Panc1 (cell line): ENCODE measurements at regions not wholly inside any gene's neighbourhood (a gene's known extent, or its start where the extent isn't known, plus 50 kb on each side); places are given as distances from the start of the nearest gene placed in this dataset.

ENCODE experiments used
- ATAC-seq: fragments of 200-7000 bp; cut with Tn5 transposase; 2 replicates; pipeline ENCODE4 v1.9.1; 2020; ENCODE audit warnings: mild to moderate bottlenecking, moderate library complexity
- BruUV-seq: library from RNA; stranded (reverse); fragments of 400-500 nt; replicated peaks from 2 replicates; lab custom pipeline; 2021; lab: Mats Ljungman, UMichigan
- CTCF ChIA-PET: fragments of 300-600 bp; sonication (Branson Sonifier 250); formaldehyde crosslinking; loops from one replicate; lab custom pipeline; 2022; ENCODE audit warnings: antibody characterized with exemption; lab: Charles Lee
- POLR2A ChIA-PET: fragments of 300-600 bp; sonication (Branson Sonifier 250); formaldehyde crosslinking; loops from one replicate; lab custom pipeline; 2022; ENCODE audit warnings: antibody characterized with exemption; lab: Charles Lee
- DNase-seq: peaks from one replicate; pipeline ENCODE4 v3.0.0-alpha.2; 2010; ENCODE audit warnings: low read depth, low spot score
- H3K27ac ChIP-seq: 2 replicates; pipeline ENCODE4 v1.5.1; 2011; ENCODE audit warnings: mild to moderate bottlenecking, low read length, inconsistent platforms
- H3K27me3 ChIP-seq: fragments of 200-500 bp; sonication (Bioruptor generic); 2 replicates; pipeline ENCODE4 v1.6.0; 2014; ENCODE audit warnings: low read length, inconsistent platforms; ENCODE audit not compliant: control insufficient read depth, insufficient read depth
- H3K36me3 ChIP-seq: fragments of 200-500 bp; sonication (Bioruptor generic); 2 replicates; pipeline ENCODE4 v1.5.1; 2014; ENCODE audit warnings: inconsistent platforms, mild to moderate bottlenecking, low read length, moderate library complexity; ENCODE audit not compliant: control insufficient read depth, insufficient read depth
- H3K4me1 ChIP-seq: 2 replicates; pipeline ENCODE4 v1.5.1; 2011; ENCODE audit warnings: inconsistent platforms, mild to moderate bottlenecking, low read length, moderate library complexity; ENCODE audit not compliant: control insufficient read depth, insufficient read depth
- H3K4me3 ChIP-seq, 2 experiments: 2 replicates each; pipeline ENCODE4 v1.5.1; 2011 to 2012; ENCODE audit warnings: low read depth in 2 of 2, low read length in 2 of 2, mild to moderate bottlenecking in 2 of 2, inconsistent platforms in 1 of 2, moderate library complexity in 1 of 2
- H3K9me3 ChIP-seq: fragments of 200-500 bp; sonication (Bioruptor generic); 2 replicates; pipeline ENCODE4 v1.5.1; 2014; ENCODE audit warnings: low read depth, mild to moderate bottlenecking, inconsistent platforms, low read length, moderate library complexity; ENCODE audit not compliant: control insufficient read depth, insufficient read depth
- POLR2AphosphoS5 ChIP-seq: IDR thresholded peaks from 2 replicates; pipeline ENCODE4 v1.6.1; 2012; ENCODE audit warnings: mild to moderate bottlenecking, low read depth, low read length, moderate library complexity
- SIN3A ChIP-seq: IDR thresholded peaks from 2 replicates; pipeline ENCODE4 v1.6.1; 2012; ENCODE audit warnings: low read depth, mild to moderate bottlenecking, low read length, moderate library complexity, borderline replicate concordance; ENCODE audit not compliant: insufficient read depth
- TCF7L2 ChIP-seq: IDR thresholded peaks from 2 replicates; pipeline ENCODE4 v1.6.1; 2011; ENCODE audit warnings: mild to moderate bottlenecking, low read depth, low read length, inconsistent platforms
- in situ Hi-C: cut with HindIII; loops from 2 replicates; pipeline ENCODE4 v1.10.0; 2016; ENCODE audit warnings: low sequenced_read_pairs, low pct_unique_long_range_greater_than_20kb
- intact Hi-C: fragments of 100-400 bp; cut with micrococcal nuclease; formaldehyde crosslinking; loops from one replicate; pipeline ENCODE4 v1.10.0; 2022; ENCODE audit not compliant: unreplicated experiment
- TF ChIP-seq, protein P1 (sequence below): fragments of 450-650 bp; IDR thresholded peaks from 2 replicates; pipeline ENCODE4 v1.5.1; 2017; ENCODE audit warnings: mild to moderate bottlenecking
- TF ChIP-seq, protein P2 (sequence below), 2 experiments: IDR thresholded peaks; 2 replicates each; pipeline ENCODE4 v1.6.1; 2011 to 2012; ENCODE audit warnings: low read depth in 2 of 2, control low read depth in 1 of 2, low read length in 1 of 2, mild to moderate bottlenecking in 1 of 2, moderate library complexity in 1 of 2; ENCODE audit not compliant: insufficient read depth in 1 of 2

DNA sequence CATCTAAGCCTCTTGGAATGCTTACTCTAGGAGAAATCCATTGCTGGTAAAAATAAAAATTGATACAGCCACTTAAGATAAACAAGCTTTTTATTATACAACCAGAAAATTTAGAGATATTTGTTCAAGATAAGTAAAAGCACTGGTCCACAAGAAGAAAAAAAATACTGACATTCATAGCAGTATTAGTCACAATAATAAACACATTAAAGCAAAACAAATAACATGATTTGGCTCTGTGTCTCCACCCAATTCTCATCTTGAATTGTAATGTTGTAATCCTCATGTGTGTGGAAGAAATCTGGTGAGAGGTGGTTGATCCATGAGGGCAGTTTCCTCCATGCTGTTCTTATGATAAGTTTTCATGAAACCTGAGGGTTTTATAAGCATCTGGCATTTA is 1093.5 kb upstream of the ADGRB3 start:
- in situ Hi-C loops: no loop called here
- no peaks in the 10 kb centered on the region for H3K27me3 ChIP-seq
- H3K36me3 ChIP-seq: no peaks in the 10 kb centered on the region
- POLR2A ChIA-PET: no interaction called here
- DNase-seq: no peak
- no peak overlapping the region for H3K27ac ChIP-seq
- intact Hi-C loops: no loop called here
- BruUV-seq: no TSS peak
- TF ChIP-seq, protein P1, sequence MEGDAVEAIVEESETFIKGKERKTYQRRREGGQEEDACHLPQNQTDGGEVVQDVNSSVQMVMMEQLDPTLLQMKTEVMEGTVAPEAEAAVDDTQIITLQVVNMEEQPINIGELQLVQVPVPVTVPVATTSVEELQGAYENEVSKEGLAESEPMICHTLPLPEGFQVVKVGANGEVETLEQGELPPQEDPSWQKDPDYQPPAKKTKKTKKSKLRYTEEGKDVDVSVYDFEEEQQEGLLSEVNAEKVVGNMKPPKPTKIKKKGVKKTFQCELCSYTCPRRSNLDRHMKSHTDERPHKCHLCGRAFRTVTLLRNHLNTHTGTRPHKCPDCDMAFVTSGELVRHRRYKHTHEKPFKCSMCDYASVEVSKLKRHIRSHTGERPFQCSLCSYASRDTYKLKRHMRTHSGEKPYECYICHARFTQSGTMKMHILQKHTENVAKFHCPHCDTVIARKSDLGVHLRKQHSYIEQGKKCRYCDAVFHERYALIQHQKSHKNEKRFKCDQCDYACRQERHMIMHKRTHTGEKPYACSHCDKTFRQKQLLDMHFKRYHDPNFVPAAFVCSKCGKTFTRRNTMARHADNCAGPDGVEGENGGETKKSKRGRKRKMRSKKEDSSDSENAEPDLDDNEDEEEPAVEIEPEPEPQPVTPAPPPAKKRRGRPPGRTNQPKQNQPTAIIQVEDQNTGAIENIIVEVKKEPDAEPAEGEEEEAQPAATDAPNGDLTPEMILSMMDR: no peak
- no peak for ATAC-seq
- peaks cover 38% of the 10 kb centered on the region for H3K9me3 ChIP-seq
- no peak overlapping the region for H3K4me3 ChIP-seq
- CTCF ChIA-PET: no interaction called here
- H3K4me1 ChIP-seq: no peaks in the 10 kb centered on the region

GRCh38 chr6:67538032-67538431 is 1097.0 kb upstream of the ADGRB3 start:
- intact Hi-C loops: loop anchor here (5.0 kb wide), 1 partner anchor 996 kb away; no protein-coding TSS in a partner anchor
- Histone ChIP-seq H3K9me3 (peaks cover 11% of the 10 kb centered on the region; the same call in 1 of the 2 replicates), H3K4me1 (no peaks in the 10 kb centered on the region), H3K27me3 (no peaks in the 10 kb centered on the region), H3K4me3 (no peak overlapping the region), H3K27ac (no peak overlapping the region), H3K36me3 (no peaks in the 10 kb centered on the region)
- in situ Hi-C loops: no loop called here
- ChIA-PET POLR2A (no interaction called here), CTCF (no interaction called here)
- DNase-seq: no peak
- TF ChIP-seq TCF7L2 (no peak), SIN3A (no peak), POLR2AphosphoS5 (no peak)
- TF ChIP-seq, protein P1: no peak
- TF ChIP-seq, protein P2, sequence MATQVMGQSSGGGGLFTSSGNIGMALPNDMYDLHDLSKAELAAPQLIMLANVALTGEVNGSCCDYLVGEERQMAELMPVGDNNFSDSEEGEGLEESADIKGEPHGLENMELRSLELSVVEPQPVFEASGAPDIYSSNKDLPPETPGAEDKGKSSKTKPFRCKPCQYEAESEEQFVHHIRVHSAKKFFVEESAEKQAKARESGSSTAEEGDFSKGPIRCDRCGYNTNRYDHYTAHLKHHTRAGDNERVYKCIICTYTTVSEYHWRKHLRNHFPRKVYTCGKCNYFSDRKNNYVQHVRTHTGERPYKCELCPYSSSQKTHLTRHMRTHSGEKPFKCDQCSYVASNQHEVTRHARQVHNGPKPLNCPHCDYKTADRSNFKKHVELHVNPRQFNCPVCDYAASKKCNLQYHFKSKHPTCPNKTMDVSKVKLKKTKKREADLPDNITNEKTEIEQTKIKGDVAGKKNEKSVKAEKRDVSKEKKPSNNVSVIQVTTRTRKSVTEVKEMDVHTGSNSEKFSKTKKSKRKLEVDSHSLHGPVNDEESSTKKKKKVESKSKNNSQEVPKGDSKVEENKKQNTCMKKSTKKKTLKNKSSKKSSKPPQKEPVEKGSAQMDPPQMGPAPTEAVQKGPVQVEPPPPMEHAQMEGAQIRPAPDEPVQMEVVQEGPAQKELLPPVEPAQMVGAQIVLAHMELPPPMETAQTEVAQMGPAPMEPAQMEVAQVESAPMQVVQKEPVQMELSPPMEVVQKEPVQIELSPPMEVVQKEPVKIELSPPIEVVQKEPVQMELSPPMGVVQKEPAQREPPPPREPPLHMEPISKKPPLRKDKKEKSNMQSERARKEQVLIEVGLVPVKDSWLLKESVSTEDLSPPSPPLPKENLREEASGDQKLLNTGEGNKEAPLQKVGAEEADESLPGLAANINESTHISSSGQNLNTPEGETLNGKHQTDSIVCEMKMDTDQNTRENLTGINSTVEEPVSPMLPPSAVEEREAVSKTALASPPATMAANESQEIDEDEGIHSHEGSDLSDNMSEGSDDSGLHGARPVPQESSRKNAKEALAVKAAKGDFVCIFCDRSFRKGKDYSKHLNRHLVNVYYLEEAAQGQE (IDR thresholded peaks at IDR 0.05; ENCODE audit: insufficient read depth in 1 of 2, low read depth in 2 of 2, low read length in 1 of 2): no peak
- no TSS peak for BruUV-seq
- ATAC-seq: no peak
